K562 (cell line): ENCODE measurements at regions not wholly inside any gene's neighbourhood (a gene's known extent, or its start where the extent isn't known, plus 50 kb on each side); places are given as distances from the start of the nearest gene placed in this dataset.

Source experiments
- BACH1 ChIP-seq: fragments of 200-800 bp; sonication (Bioruptor generic); IDR thresholded peaks from 2 replicates; pipeline ENCODE4 v1.6.1; 2016; ENCODE audit warnings: missing genetic modification characterization, missing compliant biosample characterization
- BCL6 ChIP-seq: fragments of 250-450 bp; sonication (Bioruptor Pico); IDR thresholded peaks from 2 replicates; pipeline ENCODE4 v1.4.0; 2020
- DNMT1 ChIP-seq: fragments of 450-650 bp; IDR thresholded peaks from 2 replicates; pipeline ENCODE4 v1.6.1; 2016; ENCODE audit warnings: antibody characterized with exemption, mild to moderate bottlenecking
- HDAC1 ChIP-seq, 2 experiments: fragments of 450-650 bp; IDR thresholded peaks; 2 replicates each; pipeline ENCODE4 v1.6.1; 2016 to 2017; ENCODE audit warnings: inconsistent platforms in 1 of 2, mild to moderate bottlenecking in 1 of 2, moderate library complexity in 1 of 2
- HMG20A ChIP-seq: fragments of 450-650 bp; formaldehyde crosslinking; conservative IDR thresholded peaks from 2 replicates; pipeline ENCODE4 v1.4.0; 2020; ENCODE audit warnings: mild to moderate bottlenecking, mixed read lengths
- MAFG ChIP-seq: fragments of 450-650 bp; conservative IDR thresholded peaks from 2 replicates; pipeline ENCODE4 v1.6.1; 2016; ENCODE audit warnings: missing genetic modification characterization, missing compliant biosample characterization
- MIER1 ChIP-seq: fragments of 450-650 bp; IDR thresholded peaks from 2 replicates; pipeline ENCODE4 v1.6.1; 2016; ENCODE audit warnings: antibody characterized with exemption, mild to moderate bottlenecking, low read depth
- MTA3 ChIP-seq: fragments of 450-650 bp; formaldehyde crosslinking; IDR thresholded peaks from 2 replicates; pipeline ENCODE4 v1.6.1; 2017; ENCODE audit warnings: mild to moderate bottlenecking, borderline replicate concordance
- PCBP2 ChIP-seq: fragments of 200-400 bp; formaldehyde crosslinking; IDR thresholded peaks from 2 replicates; pipeline ENCODE4 v1.6.1; 2018; ENCODE audit warnings: low read length, low read depth, mild to moderate bottlenecking, moderate library complexity; ENCODE audit not compliant: poor library complexity, severe bottlenecking
- PHB ChIP-seq: fragments of 250-450 bp; sonication (Bioruptor Pico); IDR thresholded peaks from 2 replicates; pipeline ENCODE4 v1.5.0; 2021
- PTRF ChIP-seq: fragments of 450-650 bp; IDR thresholded peaks from 2 replicates; pipeline ENCODE4 v1.6.1; 2016; ENCODE audit warnings: mild to moderate bottlenecking, missing genetic modification characterization, missing compliant biosample characterization
- RAD21 ChIP-seq, 2 experiments: fragments of 250-450 bp in 1 of 2; fragments of 450-650 bp in 1 of 2; sonication (Bioruptor Pico) in 1 of 2; formaldehyde crosslinking in 1 of 2; IDR thresholded peaks in 1 of 2; conservative IDR thresholded peaks in 1 of 2; 2 replicates each; pipeline versions ENCODE4 v1.4.0 to v1.8.0; 2020 to 2022; ENCODE audit warnings: mild to moderate bottlenecking in 2 of 2, moderate library complexity in 1 of 2
- SAFB ChIP-seq: fragments of 200-400 bp; formaldehyde crosslinking; IDR thresholded peaks from 2 replicates; pipeline ENCODE4 v1.6.1; 2017; ENCODE audit warnings: low read depth, low read length, borderline replicate concordance
- SMARCC2 ChIP-seq: fragments of 450-650 bp; IDR thresholded peaks from 2 replicates; pipeline ENCODE4 v1.6.1; 2017; ENCODE audit warnings: antibody characterized with exemption, moderate library complexity, mild to moderate bottlenecking, low read depth
- TCF3 ChIP-seq: sonication (generic); formaldehyde crosslinking; IDR thresholded peaks from 2 replicates; pipeline ENCODE4 v1.4.0; 2020; ENCODE audit warnings: mild to moderate bottlenecking, missing genetic modification reagents
- THRAP3 ChIP-seq: fragments of 450-650 bp; IDR thresholded peaks from 2 replicates; pipeline ENCODE4 v1.6.1; 2016; ENCODE audit warnings: mild to moderate bottlenecking, inconsistent platforms, borderline replicate concordance
- TOE1 ChIP-seq, 2 experiments: fragments of 450-650 bp in 1 of 2; sonication (generic) in 1 of 2; formaldehyde crosslinking in 1 of 2; IDR thresholded peaks; 2 replicates each; pipeline versions ENCODE4 v1.7.1 to v1.8.0; 2016 to 2022; ENCODE audit warnings: borderline replicate concordance in 2 of 2, mild to moderate bottlenecking in 2 of 2, antibody characterized with exemption in 1 of 2, inconsistent platforms in 1 of 2, low read depth in 1 of 2, missing genetic modification reagents in 1 of 2, moderate library complexity in 1 of 2
- ZNF146 ChIP-seq: IDR thresholded peaks from one replicate; pipeline ENCODE4 v1.6.1; 2018; ENCODE audit warnings: missing compliant biosample characterization; ENCODE audit not compliant: unreplicated experiment
- ZNF436 ChIP-seq: fragments of 250-450, 450-650 bp; sonication (Bioruptor Pico); formaldehyde crosslinking; IDR thresholded peaks from 2 replicates; pipeline ENCODE4 v1.7.0; 2020; ENCODE audit warnings: mild to moderate bottlenecking
- TF ChIP-seq, protein P1 (sequence below), 2 experiments: fragments of 450-650 bp in 1 of 2; sonication (generic) in 1 of 2; formaldehyde crosslinking in 1 of 2; IDR thresholded peaks in 1 of 2; conservative IDR thresholded peaks in 1 of 2; 2 replicates each; pipeline versions ENCODE4 v1.6.1 to v1.8.1; 2016 to 2023; ENCODE audit warnings: mild to moderate bottlenecking in 2 of 2, moderate library complexity in 2 of 2, inconsistent platforms in 1 of 2, missing genetic modification reagents in 1 of 2
- TF ChIP-seq, protein P2 (sequence below): fragments of 450-650 bp; IDR thresholded peaks from 2 replicates; pipeline ENCODE4 v1.6.1; 2016; ENCODE audit warnings: low read depth

DNA sequence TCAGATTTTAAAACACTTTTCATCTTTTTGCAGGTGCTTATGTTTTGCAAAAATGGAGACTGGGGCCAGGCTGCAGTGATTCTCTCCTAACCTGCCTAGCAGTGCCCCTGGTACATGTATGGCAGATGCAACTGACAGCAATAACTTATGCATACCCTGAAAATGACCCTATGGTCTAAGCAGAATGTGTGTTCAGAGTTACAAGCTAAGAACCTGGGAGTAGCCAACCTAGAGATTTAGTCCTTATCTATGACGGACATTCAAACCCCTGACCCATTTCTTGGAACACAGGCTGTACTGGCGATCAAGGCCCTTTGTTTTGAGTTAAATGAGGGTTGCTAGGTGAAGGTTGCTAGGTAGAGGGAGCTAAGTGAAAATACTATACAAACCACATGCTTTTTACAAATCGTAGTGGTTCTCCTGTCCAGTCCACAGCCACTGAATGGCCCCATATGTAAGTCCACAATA, 184.9 kb upstream of the SESN3 start (continued):
- TF ChIP-seq TOE1 (IDR thresholded peaks at IDR 0.05; ENCODE audit: borderline replicate concordance) (no peak; the same call in 1 of the 2 replicates), TOE1 (CRISPR knock-in tag; IDR thresholded peaks at IDR 0.05; ENCODE audit: borderline replicate concordance, low read depth) (no peak), PHB (CRISPR knock-in tag) (no peak), HMG20A (no peak), TCF3 (peak; percentile 74), SAFB (no peak), HDAC1 (IDR thresholded peaks at IDR 0.05) (peak in 1 of 2 experiments; percentile 76; a peak in 2 of 4 replicates), PTRF (tag) (no peak), THRAP3 (no peak), BCL6 (CRISPR knock-in tag) (no peak), MTA3 (no peak), MIER1 (no peak), MAFG (tag) (no peak), PCBP2 (no peak), SMARCC2 (no peak), BACH1 (tag) (0 out of 2 replicates have a peak, but pooled peaks have one; percentile 28), RAD21 (CRISPR knock-in tag; conservative IDR thresholded peaks at IDR 0.05 in 1 of 2, IDR thresholded peaks at IDR 0.05 in 1 of 2) (peak; percentile 19 to 33; a peak in 2 of 4 replicates), ZNF146 (no peak), ZNF436 (CRISPR knock-in tag) (no peak), DNMT1 (no peak)
- TF ChIP-seq, protein P1, sequence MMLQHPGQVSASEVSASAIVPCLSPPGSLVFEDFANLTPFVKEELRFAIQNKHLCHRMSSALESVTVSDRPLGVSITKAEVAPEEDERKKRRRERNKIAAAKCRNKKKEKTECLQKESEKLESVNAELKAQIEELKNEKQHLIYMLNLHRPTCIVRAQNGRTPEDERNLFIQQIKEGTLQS (IDR thresholded peaks at IDR 0.05) = peak; percentile 19; the same call in 1 of the 2 replicates
- TF ChIP-seq, protein P1 (CRISPR knock-in tag; conservative IDR thresholded peaks at IDR 0.05) = no peak
- TF ChIP-seq, protein P2, sequence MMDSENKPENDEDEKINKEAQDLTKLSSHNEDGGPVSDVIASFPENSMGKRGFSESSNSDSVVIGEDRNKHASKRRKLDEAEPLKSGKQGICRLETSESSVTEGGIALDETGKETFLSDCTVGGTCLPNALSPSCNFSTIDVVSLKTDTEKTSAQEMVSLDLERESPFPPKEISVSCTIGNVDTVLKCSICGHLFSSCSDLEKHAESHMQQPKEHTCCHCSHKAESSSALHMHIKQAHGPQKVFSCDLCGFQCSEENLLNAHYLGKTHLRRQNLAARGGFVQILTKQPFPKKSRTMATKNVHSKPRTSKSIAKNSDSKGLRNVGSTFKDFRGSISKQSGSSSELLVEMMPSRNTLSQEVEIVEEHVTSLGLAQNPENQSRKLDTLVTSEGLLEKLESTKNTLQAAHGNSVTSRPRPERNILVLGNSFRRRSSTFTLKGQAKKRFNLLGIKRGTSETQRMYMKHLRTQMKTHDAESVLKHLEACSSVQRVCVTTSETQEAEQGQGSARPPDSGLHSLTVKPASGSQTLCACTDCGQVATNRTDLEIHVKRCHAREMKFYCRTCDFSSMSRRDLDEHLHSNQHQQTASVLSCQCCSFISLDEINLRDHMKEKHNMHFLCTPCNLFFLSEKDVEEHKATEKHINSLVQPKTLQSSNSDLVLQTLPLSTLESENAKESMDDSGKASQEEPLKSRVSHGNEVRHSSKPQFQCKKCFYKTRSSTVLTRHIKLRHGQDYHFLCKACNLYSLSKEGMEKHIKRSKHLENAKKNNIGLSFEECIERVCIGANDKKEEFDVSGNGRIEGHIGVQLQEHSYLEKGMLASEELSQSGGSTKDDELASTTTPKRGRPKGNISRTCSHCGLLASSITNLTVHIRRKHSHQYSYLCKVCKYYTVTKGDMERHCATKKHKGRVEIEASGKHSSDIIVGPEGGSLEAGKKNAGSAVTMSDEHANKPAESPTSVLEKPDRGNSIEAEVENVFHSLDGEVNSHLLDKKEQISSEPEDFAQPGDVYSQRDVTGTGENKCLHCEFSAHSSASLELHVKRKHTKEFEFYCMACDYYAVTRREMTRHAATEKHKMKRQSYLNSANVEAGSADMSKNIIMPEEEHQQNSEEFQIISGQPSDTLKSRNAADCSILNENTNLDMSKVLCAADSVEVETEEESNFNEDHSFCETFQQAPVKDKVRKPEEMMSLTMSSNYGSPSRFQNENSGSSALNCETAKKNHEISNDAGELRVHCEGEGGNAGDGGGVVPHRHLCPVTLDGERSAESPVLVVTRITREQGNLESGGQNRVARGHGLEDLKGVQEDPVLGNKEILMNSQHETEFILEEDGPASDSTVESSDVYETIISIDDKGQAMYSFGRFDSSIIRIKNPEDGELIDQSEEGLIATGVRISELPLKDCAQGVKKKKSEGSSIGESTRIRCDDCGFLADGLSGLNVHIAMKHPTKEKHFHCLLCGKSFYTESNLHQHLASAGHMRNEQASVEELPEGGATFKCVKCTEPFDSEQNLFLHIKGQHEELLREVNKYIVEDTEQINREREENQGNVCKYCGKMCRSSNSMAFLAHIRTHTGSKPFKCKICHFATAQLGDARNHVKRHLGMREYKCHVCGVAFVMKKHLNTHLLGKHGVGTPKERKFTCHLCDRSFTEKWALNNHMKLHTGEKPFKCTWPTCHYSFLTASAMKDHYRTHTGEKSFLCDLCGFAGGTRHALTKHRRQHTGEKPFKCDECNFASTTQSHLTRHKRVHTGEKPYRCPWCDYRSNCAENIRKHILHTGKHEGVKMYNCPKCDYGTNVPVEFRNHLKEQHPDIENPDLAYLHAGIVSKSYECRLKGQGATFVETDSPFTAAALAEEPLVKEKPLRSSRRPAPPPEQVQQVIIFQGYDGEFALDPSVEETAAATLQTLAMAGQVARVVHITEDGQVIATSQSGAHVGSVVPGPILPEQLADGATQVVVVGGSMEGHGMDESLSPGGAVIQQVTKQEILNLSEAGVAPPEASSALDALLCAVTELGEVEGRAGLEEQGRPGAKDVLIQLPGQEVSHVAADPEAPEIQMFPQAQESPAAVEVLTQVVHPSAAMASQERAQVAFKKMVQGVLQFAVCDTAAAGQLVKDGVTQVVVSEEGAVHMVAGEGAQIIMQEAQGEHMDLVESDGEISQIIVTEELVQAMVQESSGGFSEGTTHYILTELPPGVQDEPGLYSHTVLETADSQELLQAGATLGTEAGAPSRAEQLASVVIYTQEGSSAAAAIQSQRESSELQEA = no peak
